Upper lobe of right lung (tissue), 1 donor: ENCODE measurements at regions not wholly inside any gene's neighbourhood (a gene's known extent, or its start where the extent isn't known, plus 50 kb on each side); places are given as distances from the start of the nearest gene placed in this dataset.

Experiments used
- ATAC-seq: fragments of 200-7000 bp; cut with Tn5 transposase; one replicate; pipeline ENCODE4 v1.9.1; 2020; ENCODE audit warnings: mild to moderate bottlenecking, moderate library complexity
- DNase-seq: peaks from one replicate; pipeline ENCODE4 v3.0.0-alpha.2; 2020
- H3K27ac ChIP-seq: fragments of 200-600 bp; one replicate; pipeline ENCODE4 v1.8.0; 2022
- H3K27me3 ChIP-seq: fragments of 200-600 bp; one replicate; pipeline ENCODE4 v1.8.0; 2022; ENCODE audit warnings: mild to moderate bottlenecking
- H3K36me3 ChIP-seq: fragments of 200-600 bp; one replicate; pipeline ENCODE4 v1.8.0; 2022
- H3K4me1 ChIP-seq: fragments of 200-600 bp; one replicate; pipeline ENCODE4 v1.8.0; 2022
- H3K4me3 ChIP-seq: fragments of 200-600 bp; one replicate; pipeline ENCODE4 v1.8.0; 2022; ENCODE audit warnings: mild to moderate bottlenecking
- H3K9me3 ChIP-seq: fragments of 200-600 bp; one replicate; pipeline ENCODE4 v1.8.0; 2022
- intact Hi-C: fragments of 100-400 bp; cut with DNase I; formaldehyde crosslinking; loops from one replicate; pipeline ENCODE4 v1.11.0; 2022
- TF ChIP-seq, protein P1 (sequence below): fragments of 200-600 bp; IDR thresholded peaks from one replicate; pipeline ENCODE4 v1.8.0; 2022; ENCODE audit warnings: antibody characterized with exemption
- donor health status: DM: no; HTN: yes; CAD: no; lungs with severe emphysema.

- ATAC-seq: no peak
- intact Hi-C loops: no loop called here
- H3K4me3 ChIP-seq: no peak overlapping the region
- TF ChIP-seq, protein P1, sequence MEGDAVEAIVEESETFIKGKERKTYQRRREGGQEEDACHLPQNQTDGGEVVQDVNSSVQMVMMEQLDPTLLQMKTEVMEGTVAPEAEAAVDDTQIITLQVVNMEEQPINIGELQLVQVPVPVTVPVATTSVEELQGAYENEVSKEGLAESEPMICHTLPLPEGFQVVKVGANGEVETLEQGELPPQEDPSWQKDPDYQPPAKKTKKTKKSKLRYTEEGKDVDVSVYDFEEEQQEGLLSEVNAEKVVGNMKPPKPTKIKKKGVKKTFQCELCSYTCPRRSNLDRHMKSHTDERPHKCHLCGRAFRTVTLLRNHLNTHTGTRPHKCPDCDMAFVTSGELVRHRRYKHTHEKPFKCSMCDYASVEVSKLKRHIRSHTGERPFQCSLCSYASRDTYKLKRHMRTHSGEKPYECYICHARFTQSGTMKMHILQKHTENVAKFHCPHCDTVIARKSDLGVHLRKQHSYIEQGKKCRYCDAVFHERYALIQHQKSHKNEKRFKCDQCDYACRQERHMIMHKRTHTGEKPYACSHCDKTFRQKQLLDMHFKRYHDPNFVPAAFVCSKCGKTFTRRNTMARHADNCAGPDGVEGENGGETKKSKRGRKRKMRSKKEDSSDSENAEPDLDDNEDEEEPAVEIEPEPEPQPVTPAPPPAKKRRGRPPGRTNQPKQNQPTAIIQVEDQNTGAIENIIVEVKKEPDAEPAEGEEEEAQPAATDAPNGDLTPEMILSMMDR: no peak
- no peaks in the 10 kb centered on the region for H3K36me3 ChIP-seq
- DNase-seq: no peak
- no peaks in the 10 kb centered on the region for H3K27me3 ChIP-seq
- H3K27ac ChIP-seq: no peak overlapping the region
- H3K4me1 ChIP-seq: no peaks in the 10 kb centered on the region
- H3K9me3 ChIP-seq: no peaks in the 10 kb centered on the region
These were observed 109.1 kb upstream of the TNS3 start for GRCh38 chr7:47690902-47691558.

GRCh38 chr7:47689558-47689957 lies 107.6 kb upstream of the TNS3 start:
- no peak overlapping the region for H3K27ac ChIP-seq
- H3K36me3 ChIP-seq: no peaks in the 10 kb centered on the region
- no peak overlapping the region for H3K4me3 ChIP-seq
- no peaks in the 10 kb centered on the region for H3K27me3 ChIP-seq
- TF ChIP-seq, protein P1: no peak
- intact Hi-C loops: no loop called here
- no peaks in the 10 kb centered on the region for H3K4me1 ChIP-seq
- no peak for DNase-seq
- ATAC-seq: no peak
- no peaks in the 10 kb centered on the region for H3K9me3 ChIP-seq

GRCh38 chr7:47688311-47689100 lies 106.6 kb upstream of the TNS3 start:
- Histone ChIP-seq H3K4me1 (no peaks in the 10 kb centered on the region), H3K9me3 (no peaks in the 10 kb centered on the region), H3K36me3 (no peaks in the 10 kb centered on the region), H3K27me3 (no peaks in the 10 kb centered on the region), H3K27ac (no peak overlapping the region), H3K4me3 (no peak overlapping the region)
- intact Hi-C loops: no loop called here
- DNase-seq: no peak
- ATAC-seq: no peak
- TF ChIP-seq, protein P1: no peak

GRCh38 chr7:47685712-47686376 lies 103.9 kb upstream of the TNS3 start:
- TF ChIP-seq, protein P1: no peak
- no peak for ATAC-seq
- DNase-seq: no peak

DNA sequence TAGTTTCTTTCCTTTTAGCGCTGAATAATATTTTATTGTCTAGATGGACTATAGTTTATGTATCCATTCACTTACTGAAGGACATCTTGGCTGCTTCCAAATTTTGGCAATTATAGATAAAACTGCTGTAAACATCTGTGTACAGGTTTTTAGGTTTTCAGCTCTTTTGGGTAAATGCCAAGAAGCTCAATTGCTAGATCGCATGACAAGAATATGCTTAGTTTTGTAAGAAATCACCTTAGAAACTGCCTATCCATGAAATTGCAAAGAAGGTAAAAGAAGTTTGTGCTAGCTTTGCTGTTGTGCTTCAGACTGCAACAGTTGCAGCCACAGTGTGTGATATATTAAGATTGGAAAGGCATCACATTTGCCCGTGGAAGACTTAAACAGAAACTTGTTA lies 103.2 kb upstream of the TNS3 start:
- H3K9me3 ChIP-seq: no peaks in the 10 kb centered on the region
- intact Hi-C loops: no loop called here
- no peaks in the 10 kb centered on the region for H3K4me1 ChIP-seq
- TF ChIP-seq, protein P1: no peak
- no peaks in the 10 kb centered on the region for H3K36me3 ChIP-seq
- H3K27ac ChIP-seq: no peak overlapping the region
- H3K4me3 ChIP-seq: no peak overlapping the region
- DNase-seq: no peak
- no peak for ATAC-seq
- H3K27me3 ChIP-seq: no peaks in the 10 kb centered on the region

More at GRCh38 chr7:47685712-47686376, 103.9 kb upstream of the TNS3 start:
- no peaks in the 10 kb centered on the region for H3K36me3 ChIP-seq
- no peaks in the 10 kb centered on the region for H3K9me3 ChIP-seq
- H3K4me1 ChIP-seq: no peaks in the 10 kb centered on the region
- H3K4me3 ChIP-seq: no peak overlapping the region
- H3K27ac ChIP-seq: no peak overlapping the region
- no peaks in the 10 kb centered on the region for H3K27me3 ChIP-seq
- intact Hi-C loops: no loop called here
